Stimulated activated CD4-positive, alpha-beta T cell treated with anti-CD3 and anti-CD28 coated beads, Interleukin-1b, Interleukin-23, amount 100 ng/mL, for 4 hours (primary cell): ENCODE measurements at regions not wholly inside any gene's neighbourhood (a gene's known extent, or its start where the extent isn't known, plus 50 kb on each side); places are given as distances from the start of the nearest gene placed in this dataset.

Experiments
- DNase-seq, 2 donors: peaks; one replicate each; pipeline ENCODE4 v3.0.0-alpha.2; 2020; ENCODE audit warnings: low read depth in 2 of 2

- DNase-seq = no peak
These were observed 1354.4 kb downstream of the TBC1D22A start for GRCh38 chr22:48116871-48117270.

GRCh38 chr22:48112687-48113521 lies 1350.5 kb downstream of the TBC1D22A start:
- DNase-seq = no peak

GRCh38 chr22:48106715-48107259 lies 1344.3 kb downstream of the TBC1D22A start:
- no peak for DNase-seq

DNA sequence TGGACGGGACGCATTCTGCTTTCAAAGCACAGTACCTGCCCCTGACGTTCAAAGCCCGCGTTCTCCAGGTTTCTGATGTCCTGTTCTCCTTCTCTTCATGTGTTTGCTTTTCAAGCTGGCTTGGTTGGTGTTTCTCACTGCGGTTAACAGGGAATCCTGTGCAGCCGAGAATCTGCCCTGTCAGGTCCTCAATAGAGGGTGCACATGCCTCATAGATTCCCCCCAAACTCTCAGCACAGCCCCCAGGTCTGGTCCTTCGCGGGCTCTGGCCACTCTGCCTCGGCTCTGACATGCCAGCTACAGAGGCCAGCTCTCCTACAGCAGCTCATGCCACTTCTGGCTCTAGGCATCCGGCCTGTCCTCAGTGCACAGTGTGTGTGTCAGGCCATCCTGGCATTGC lies 1343.8 kb downstream of the TBC1D22A start:
- no peak for DNase-seq

GRCh38 chr22:48105259-48105658 lies 1342.8 kb downstream of the TBC1D22A start:
- DNase-seq = no peak

DNA sequence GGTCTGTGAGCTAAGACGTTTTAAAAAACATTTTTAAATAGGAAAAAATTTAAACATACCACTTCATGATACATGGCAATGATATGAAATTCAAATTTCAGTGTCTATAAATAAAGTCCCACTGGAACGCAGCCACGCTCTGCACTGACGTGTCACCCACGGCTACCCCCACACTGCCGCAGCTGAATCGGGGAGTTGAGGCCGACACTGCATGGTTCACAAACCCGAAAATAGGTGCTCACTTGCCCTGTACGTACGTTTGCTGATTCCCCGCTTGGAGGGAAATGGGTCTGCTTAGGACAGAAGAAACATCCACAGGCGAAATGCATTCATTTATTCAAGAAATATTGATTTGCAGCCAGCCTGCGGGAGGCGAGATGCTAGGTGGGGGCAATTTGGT lies 1342.3 kb downstream of the TBC1D22A start:
- DNase-seq = no peak

GRCh38 chr22:48104102-48104738 lies 1341.8 kb downstream of the TBC1D22A start:
- DNase-seq = no peak

GRCh38 chr22:48103126-48103875 lies 1340.9 kb downstream of the TBC1D22A start:
- no peak for DNase-seq

DNA sequence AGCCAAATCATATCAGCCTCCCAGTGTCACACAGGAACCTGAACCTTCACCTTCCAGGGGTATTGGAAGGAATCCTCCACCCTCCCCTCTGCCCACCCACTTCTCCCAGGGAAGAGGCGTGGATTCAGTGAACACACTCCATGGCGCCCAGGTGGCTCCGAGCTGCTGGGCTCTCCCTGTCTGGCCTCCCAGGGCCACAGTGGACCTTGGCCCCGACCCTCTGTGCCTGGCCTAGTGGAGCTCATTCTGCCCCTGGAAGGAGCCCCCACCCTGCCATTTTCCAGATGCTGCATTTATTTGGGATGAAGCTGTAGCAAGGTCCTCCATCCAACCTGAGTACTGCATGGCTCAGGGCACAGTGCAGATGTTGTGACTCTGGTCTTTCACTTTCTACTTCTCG lies 1340.1 kb downstream of the TBC1D22A start:
- DNase-seq = no peak

GRCh38 chr22:48101704-48102103 lies 1339.3 kb downstream of the TBC1D22A start:
- DNase-seq = no peak

DNA sequence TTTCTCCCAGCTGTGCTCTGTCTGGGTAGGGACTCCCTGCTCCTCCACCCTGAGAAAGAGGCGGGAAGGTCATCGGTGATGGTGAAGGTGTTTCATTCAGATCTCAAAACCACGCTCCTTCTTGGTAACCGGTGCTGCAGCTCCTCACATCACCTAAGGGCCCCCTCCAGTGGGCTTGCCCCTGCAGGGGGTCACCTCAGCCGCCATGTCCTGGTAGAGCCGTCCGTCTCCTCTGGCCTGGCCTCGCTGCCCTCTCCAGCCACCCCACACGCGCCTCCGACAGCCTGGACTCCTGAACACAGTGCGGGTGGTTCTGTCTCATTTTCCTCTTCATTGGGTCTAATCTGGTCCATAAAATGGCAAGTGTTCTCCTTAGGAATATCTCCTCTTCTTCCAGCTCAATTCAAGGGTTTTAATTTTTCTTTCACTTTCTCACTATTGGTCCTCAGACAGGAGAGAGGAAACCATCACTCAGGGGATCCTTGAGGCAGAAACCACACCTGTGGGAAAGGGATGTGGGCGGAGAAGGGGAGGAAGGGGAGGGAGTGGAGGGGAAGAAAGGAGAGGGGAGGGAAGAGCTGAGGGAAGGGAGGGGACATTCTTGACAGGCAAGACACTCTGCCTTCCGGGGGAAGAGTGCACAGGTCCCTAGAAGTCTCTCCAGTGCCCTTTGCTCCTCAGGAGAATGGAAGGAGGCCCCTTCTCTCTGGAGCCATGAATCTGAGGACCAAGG lies 1338.4 kb downstream of the TBC1D22A start:
- no peak for DNase-seq

DNA sequence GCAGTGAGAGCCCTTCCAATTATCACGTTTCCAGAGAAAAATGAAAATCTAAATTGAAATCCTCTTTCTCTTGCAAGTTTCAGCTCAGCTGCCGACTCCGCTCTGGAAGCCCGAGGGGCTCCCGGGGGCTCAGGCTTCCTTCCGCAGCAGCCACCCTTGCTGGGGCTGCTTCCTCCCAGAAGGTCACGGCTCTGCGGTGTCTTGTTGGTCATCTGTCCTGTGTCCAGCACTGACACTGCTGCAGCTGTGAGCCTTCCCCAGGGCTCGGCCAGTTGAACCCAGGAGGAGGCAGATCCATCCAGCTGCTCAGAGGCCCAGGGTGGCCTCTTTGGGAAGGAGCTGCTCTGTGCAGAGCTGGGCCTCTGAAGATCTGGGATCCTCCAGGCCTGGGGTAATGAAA lies 1337.2 kb downstream of the TBC1D22A start:
- no peak for DNase-seq

DNA sequence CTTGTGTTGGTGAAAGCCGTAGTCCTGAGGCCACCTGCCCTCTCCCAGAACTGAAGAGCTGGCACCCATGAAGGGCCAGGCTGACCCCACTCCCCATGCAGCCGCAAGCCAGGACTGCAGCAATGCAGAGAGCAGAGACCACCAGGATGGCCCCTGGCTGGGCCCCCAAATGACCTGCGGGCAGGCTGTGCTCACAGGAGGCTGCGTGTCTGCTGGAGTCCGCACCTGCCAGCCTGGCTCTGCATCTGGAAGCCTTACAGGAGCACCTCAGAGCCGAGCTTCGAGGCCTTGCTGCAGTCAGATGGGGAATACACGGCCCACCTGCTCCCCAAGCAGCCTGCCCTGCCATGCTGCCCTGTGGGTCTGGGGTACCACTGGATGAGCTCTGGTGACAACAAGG lies 1336.8 kb downstream of the TBC1D22A start:
- no peak for DNase-seq

DNA sequence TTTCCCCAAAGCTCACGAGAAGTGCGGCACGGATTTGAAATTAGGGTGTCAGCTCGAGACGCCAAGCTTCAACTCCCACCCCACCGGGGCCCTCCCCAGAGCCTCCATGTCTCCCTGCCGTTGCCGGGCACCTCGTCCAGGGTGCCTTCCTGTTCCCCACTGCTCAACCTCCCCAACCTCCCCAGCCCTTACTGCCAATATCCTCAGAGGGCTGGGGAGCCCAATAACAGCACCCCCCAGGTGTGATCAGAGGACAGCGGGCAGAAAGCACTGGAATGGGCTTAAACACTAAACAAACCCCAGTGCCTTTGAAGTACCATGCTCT lies 1336.4 kb downstream of the TBC1D22A start:
- DNase-seq = no peak

DNA sequence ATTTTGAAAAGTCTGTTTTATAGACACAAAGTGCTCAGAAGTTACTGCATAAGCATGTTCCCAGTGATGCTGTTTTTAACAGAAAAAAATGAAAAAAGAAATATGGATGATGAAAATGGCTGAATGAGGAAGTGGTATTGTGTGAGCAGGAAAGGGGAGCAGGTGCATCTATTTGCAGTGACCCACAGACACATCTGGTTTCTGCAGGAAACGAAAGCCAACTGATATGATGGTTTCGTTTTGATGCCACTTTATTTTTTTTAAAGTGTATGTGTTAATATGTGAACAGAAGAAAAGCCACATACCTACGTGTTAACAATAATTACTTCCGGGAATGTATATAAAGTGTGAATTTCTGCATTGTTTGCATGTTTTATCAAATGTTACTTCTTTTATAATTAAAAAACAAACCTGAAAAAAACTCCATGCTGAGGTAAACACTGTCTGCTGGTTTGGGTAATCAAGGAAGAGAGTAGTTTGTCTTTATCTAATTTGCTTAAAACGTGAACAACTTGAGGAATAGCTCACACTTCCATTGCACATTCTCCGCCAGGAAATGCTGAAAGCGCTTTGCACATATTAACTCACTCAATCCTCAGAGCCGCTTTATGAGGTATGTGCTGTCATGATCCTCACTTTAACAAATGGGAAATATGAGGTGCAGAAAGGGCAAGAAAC lies 1335.9 kb downstream of the TBC1D22A start:
- DNase-seq = no peak

- DNase-seq = no peak
These were observed 1335.3 kb downstream of the TBC1D22A start for GRCh38 chr22:48097723-48098122.

- DNase-seq = no peak
These were observed 1334.6 kb downstream of the TBC1D22A start for GRCh38 chr22:48096851-48097665.

- DNase-seq = no peak
These were observed 1334.0 kb downstream of the TBC1D22A start for GRCh38 chr22:48096411-48096810.

- DNase-seq = no peak
These were observed 1331.5 kb downstream of the TBC1D22A start for GRCh38 chr22:48093981-48094380.

- DNase-seq = no peak
These were observed 1330.4 kb downstream of the TBC1D22A start for GRCh38 chr22:48092866-48093265.
